ENCODE measurements at regions not wholly inside any gene's neighbourhood (a gene's known extent, or its start where the extent isn't known, plus 50 kb on each side); places are given as distances from the start of the nearest gene placed in this dataset.

- TF ChIP-seq CTCF (IDR thresholded peaks at IDR 0.05) = peak; percentile 58
- TF ChIP-seq EZH2phosphoT487 (IDR thresholded peaks at IDR 0.05) = no peak
Measured at GRCh38 chr7:115356139-115356746, 434.3 kb downstream of the MDFIC start.
